B cell (primary cell): ENCODE measurements at regions not wholly inside any gene's neighbourhood (a gene's known extent, or its start where the extent isn't known, plus 50 kb on each side); places are given as distances from the start of the nearest gene placed in this dataset.
"Not testable (repeated sequence)": the region's sequence is repeated elsewhere in the genome, so short reads cannot be mapped to it uniquely, and the experiment has no call there.

Source experiments
- ATAC-seq: fragments of 200-7000 bp; cut with Tn5 transposase; one replicate; pipeline ENCODE4 v1.10.0; 2021; ENCODE audit warnings: low read depth, mild to moderate bottlenecking, moderate number of reproducible peaks, moderate library complexity
- CTCF ChIA-PET: fragments of 350-600 bp; sonication (Branson Sonifier 250); formaldehyde crosslinking; loops from one replicate; lab custom pipeline; 2021; ENCODE audit warnings: antibody characterized with exemption, inconsistent platforms; lab: Charles Lee
- POLR2A ChIA-PET: fragments of 350-600 bp; sonication (Branson Sonifier 250); formaldehyde crosslinking; loops from one replicate; lab custom pipeline; 2021; ENCODE audit warnings: antibody characterized with exemption; lab: Charles Lee
- DNase-seq: peaks from one replicate; pipeline ENCODE4 v3.0.0; 2013
- H2AFZ ChIP-seq: 2 replicates; pipeline ENCODE4 v1.6.1; 2012; ENCODE audit warnings: mild to moderate bottlenecking, low read depth, low read length; ENCODE audit not compliant: insufficient read depth, poor library complexity, severe bottlenecking
- H3K27ac ChIP-seq, 2 donors: 1 replicate in 1 of 2; 2 replicates in 1 of 2; pipeline ENCODE4 v1.5.1; 2012 to 2013; ENCODE audit warnings: low read length in 2 of 2, mild to moderate bottlenecking in 2 of 2, moderate library complexity in 1 of 2
- H3K27me3 ChIP-seq, 4 experiments: fragments of 200-600 bp in 1 of 4; sonication (generic) in 1 of 4; replicated peaks in 1 of 4; 1 replicate in 2 of 4; 2 replicates in 2 of 4; pipeline versions ENCODE4 v1.6.1 to v1.7.0; 2013 to 2016; ENCODE audit warnings: low read length in 3 of 4, mild to moderate bottlenecking in 2 of 4, mixed read lengths in 1 of 4, moderate library complexity in 1 of 4; ENCODE audit not compliant: insufficient read depth in 4 of 4, control insufficient read depth in 3 of 4; ENCODE audit errors: control extremely low read depth in 1 of 4
- H3K36me3 ChIP-seq, 2 experiments: replicated peaks in 1 of 2; 1 replicate in 1 of 2; 2 replicates in 1 of 2; pipeline versions ENCODE4 v1.6.1 to v1.7.1; 2013; ENCODE audit warnings: low read length in 1 of 2; ENCODE audit not compliant: insufficient read depth in 2 of 2, control insufficient read depth in 1 of 2; ENCODE audit errors: control extremely low read depth in 1 of 2, extremely low read depth in 1 of 2
- H3K4me1 ChIP-seq, 2 donors: fragments of 200-600 bp in 1 of 2; sonication (generic) in 1 of 2; 1 replicate in 1 of 2; 2 replicates in 1 of 2; pipeline versions ENCODE4 v1.5.1 to v1.6.1; 2013 to 2017; ENCODE audit warnings: low read length in 2 of 2; ENCODE audit not compliant: control insufficient read depth in 2 of 2, insufficient read depth in 2 of 2
- H3K4me2 ChIP-seq: replicated peaks from 2 replicates; pipeline ENCODE3; 2012; ENCODE audit warnings: mild to moderate bottlenecking, low read depth, low read length; ENCODE audit not compliant: poor library complexity, severe bottlenecking
- H3K4me3 ChIP-seq, 5 experiments: fragments of 200-600 bp in 1 of 5; sonication (generic) in 1 of 5; 1 replicate in 3 of 5; 2 replicates in 2 of 5; pipeline versions ENCODE4 v1.5.1 to v1.7.0; 2011 to 2016; ENCODE audit warnings: low read length in 4 of 5, mild to moderate bottlenecking in 4 of 5, low read depth in 2 of 5, control low read depth in 1 of 5, moderate library complexity in 1 of 5; ENCODE audit not compliant: insufficient read depth in 1 of 5; ENCODE audit errors: control extremely low read depth in 1 of 5, extremely low read depth in 1 of 5
- H3K79me2 ChIP-seq: fragments of 200-600 bp; sonication (generic); one replicate; pipeline ENCODE4 v1.6.0; 2016; ENCODE audit warnings: low read length; ENCODE audit not compliant: control insufficient read depth, insufficient read depth
- H3K9ac ChIP-seq: fragments of 200-600 bp; sonication (generic); 2 replicates; pipeline ENCODE4 v1.6.1; 2017; ENCODE audit warnings: mild to moderate bottlenecking, low read length, moderate library complexity
- H3K9me3 ChIP-seq, 3 donors: one replicate each; pipeline versions ENCODE4 v1.6.1 to v1.7.1; 2013; ENCODE audit warnings: low read length in 2 of 3; ENCODE audit not compliant: control insufficient read depth in 2 of 3, insufficient read depth in 1 of 3; ENCODE audit errors: control extremely low read depth in 1 of 3
- H4K20me1 ChIP-seq: 2 replicates; pipeline ENCODE4 v1.6.0; 2012; ENCODE audit warnings: mild to moderate bottlenecking, low read length; ENCODE audit not compliant: insufficient read depth, control insufficient read depth, poor library complexity, severe bottlenecking
- H3K27ac Mint-ChIP-seq: one replicate; pipeline ENCODE4 v1.8.0; 2021; ENCODE audit warnings: mixed read lengths
- H3K27me3 Mint-ChIP-seq: one replicate; pipeline ENCODE4 v1.8.0; 2021; ENCODE audit warnings: mixed read lengths
- H3K4me1 Mint-ChIP-seq: one replicate; pipeline ENCODE4 v1.8.0; 2021; ENCODE audit warnings: mixed read lengths
- H3K4me3 Mint-ChIP-seq: one replicate; pipeline ENCODE4 v1.8.0; 2021; ENCODE audit warnings: mixed read lengths
- H3K9me3 Mint-ChIP-seq: one replicate; pipeline ENCODE4 v1.8.0; 2022; ENCODE audit warnings: mixed read lengths; ENCODE audit not compliant: insufficient read depth
- CTCF ChIP-seq: fragments of 200-600 bp; IDR thresholded peaks from one replicate; pipeline ENCODE4 v1.8.0; 2022; ENCODE audit warnings: antibody characterized with exemption, mild to moderate bottlenecking
- EZH2 ChIP-seq: IDR thresholded peaks from 2 replicates; pipeline ENCODE4 v1.6.1; 2012; ENCODE audit warnings: borderline replicate concordance, low read depth, mild to moderate bottlenecking, moderate library complexity, low read length; ENCODE audit not compliant: insufficient read depth, poor library complexity, severe bottlenecking
- WGBS: methylation state at CpG from one replicate; pipeline ENCODE4 v1.1.5; 2013; ENCODE audit warnings: missing lambda C conversion rate; ENCODE audit not compliant: insufficient coverage; 5-methylcytosine and 5-hydroxymethylcytosine counted together
- intact Hi-C: fragments of 100-400 bp; cut with micrococcal nuclease; formaldehyde crosslinking; loops from one replicate; pipeline ENCODE4 v1.10.0; 2022

DNA sequence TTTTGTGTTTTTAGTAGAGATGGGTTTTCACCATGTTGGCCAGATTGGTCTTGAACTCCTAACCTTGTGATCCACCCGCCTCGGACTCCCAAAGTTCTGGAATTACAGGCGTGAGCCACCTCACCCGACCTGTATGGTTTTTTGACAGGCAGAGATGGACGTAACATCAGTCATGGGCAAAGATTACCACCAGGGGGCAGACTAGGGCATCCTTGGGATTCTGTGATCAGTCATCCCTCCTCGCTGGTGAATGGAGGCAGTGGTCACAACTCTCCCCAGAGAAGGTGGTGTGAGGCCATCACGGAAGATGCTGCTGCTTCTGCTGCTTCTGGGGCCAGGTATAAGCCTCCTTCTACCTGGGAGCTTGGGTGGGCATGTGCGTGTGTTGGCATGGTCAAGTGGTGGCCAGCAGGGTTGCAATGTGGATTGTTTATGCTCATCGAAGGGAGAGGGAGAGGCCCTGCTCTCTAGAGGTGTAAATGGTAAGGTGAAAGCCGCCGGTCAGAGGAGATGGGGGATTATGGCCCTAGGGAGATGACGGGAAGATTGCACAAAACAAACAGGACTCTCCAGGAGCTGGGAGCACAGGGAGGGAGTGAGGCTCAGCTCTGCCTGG lies 122.7 kb upstream of the PRSS1 start:
- no peaks in the 10 kb centered on the region for H3K4me1 ChIP-seq
- H3K27me3 Mint-ChIP-seq, result peaks cover 36% of the 10 kb centered on the region
- ATAC-seq (peak; percentile 66), DNase-seq (peak; percentile 71)
- H3K9me3 ChIP-seq, result peaks cover 0 to 2% (median 0%) of the 10 kb centered on the region in 3 donors
- no peaks in the 10 kb centered on the region for H3K79me2 ChIP-seq
- no peak overlapping the region for H3K27ac Mint-ChIP-seq
- TF ChIP-seq EZH2, result no peak
- TF ChIP-seq CTCF, result peak; percentile 78
- ChIA-PET CTCF (interaction anchor here (0.6 to 4.2 kb wide), 17 partner anchors 10 to 588 kb away, joined by 3 to 30 read pairs (median 5); no protein-coding TSS in a partner anchor), POLR2A (interaction anchor here (0.6 kb wide), 1 partner anchor 157 kb away, joined by 3 read pairs; no protein-coding TSS in a partner anchor)
- H4K20me1 ChIP-seq, result no peaks in the 10 kb centered on the region
- H3K4me3 ChIP-seq, result no peak overlapping the region
- WGBS, result 81% methylated on average over 11 of the region's 12 CpGs
- H3K4me1 Mint-ChIP-seq, result peaks cover 3% of the 10 kb centered on the region
- H3K27me3 ChIP-seq, result peaks cover 0 to 16% (median 0%) of the 10 kb centered on the region in 4 experiments
- no peak overlapping the region for H2AFZ ChIP-seq
- no peak overlapping the region for H3K4me3 Mint-ChIP-seq
- H3K9ac ChIP-seq, result no peak overlapping the region
- H3K27ac ChIP-seq, result no peak overlapping the region
- intact Hi-C loops, result no loop called here
- H3K36me3 ChIP-seq, result no peaks in the 10 kb centered on the region
- H3K4me2 ChIP-seq, result no peak overlapping the region
- no peaks in the 10 kb centered on the region for H3K9me3 Mint-ChIP-seq

DNA sequence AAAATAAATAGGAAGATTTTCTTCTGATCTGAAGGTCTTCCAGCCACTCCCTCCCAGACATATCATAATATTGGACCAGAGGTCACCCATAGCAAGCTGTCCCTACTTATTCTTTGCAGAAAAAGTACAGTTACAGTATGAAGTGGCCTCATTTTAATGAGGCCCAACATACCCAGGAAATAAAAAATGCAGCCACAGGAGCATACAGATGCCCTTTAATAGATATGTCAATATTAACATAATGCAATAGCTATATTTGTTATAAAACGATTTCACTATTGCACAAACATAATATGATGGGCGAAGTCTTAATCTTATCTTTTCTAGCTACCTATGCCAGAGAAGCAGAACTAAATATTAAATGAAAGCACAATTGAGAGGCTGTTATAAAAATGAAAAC lies 124.1 kb upstream of the PRSS1 start:
- intact Hi-C loops, H3K4me1 ChIP-seq, H3K27ac Mint-ChIP-seq, H2AFZ ChIP-seq, H3K79me2 ChIP-seq, H3K9ac ChIP-seq, H3K36me3 ChIP-seq, ATAC-seq, H3K4me3 ChIP-seq, H4K20me1 ChIP-seq, H3K9me3 ChIP-seq, H3K4me3 Mint-ChIP-seq, POLR2A ChIA-PET, H3K9me3 Mint-ChIP-seq, H3K4me2 ChIP-seq, DNase-seq, H3K4me1 Mint-ChIP-seq, H3K27ac ChIP-seq: not testable (repeated sequence)
- WGBS, result no CpG with 5 or more reads among the region's 2 CpGs
- CTCF ChIA-PET, result interaction anchor here (0.6 to 4.2 kb wide), 16 partner anchors 7 to 590 kb away, joined by 3 to 30 read pairs (median 5); no protein-coding TSS in a partner anchor
- H3K27me3 Mint-ChIP-seq, result peaks cover 47% of the 10 kb centered on the region
- H3K27me3 ChIP-seq, result peaks cover 0 to 16% (median 0%) of the 10 kb centered on the region in 4 experiments
